GM23338 (cell line): ENCODE measurements at regions not wholly inside any gene's neighbourhood (a gene's known extent, or its start where the extent isn't known, plus 50 kb on each side); places are given as distances from the start of the nearest gene placed in this dataset.

Experiments used
- ATAC-seq: fragments of 200-7000 bp; cut with Tn5 transposase; 3 replicates; pipeline ENCODE4 v1.9.1; 2020
- DNase-seq: peaks from one replicate; pipeline ENCODE4 v3.0.0-alpha.2; 2015; ENCODE audit warnings: low spot score
- H2AFZ ChIP-seq: fragments of 200-600 bp; sonication (generic); 2 replicates; pipeline ENCODE4 v1.8.0; 2016; ENCODE audit warnings: antibody characterized with exemption, mild to moderate bottlenecking, moderate library complexity
- H3F3A ChIP-seq: fragments of 200-600 bp; sonication (generic); replicated peaks from 2 replicates; pipeline ENCODE4 v1.8.0; 2017; ENCODE audit warnings: antibody characterized with exemption, mixed run types, low read depth
- H3K27ac ChIP-seq: fragments of 200-600 bp; sonication (generic); 2 replicates; pipeline ENCODE4 v1.6.1; 2016; ENCODE audit warnings: low read depth
- H3K27me3 ChIP-seq: fragments of 200-600 bp; sonication (generic); 2 replicates; pipeline ENCODE4 v1.8.0; 2016; ENCODE audit warnings: mild to moderate bottlenecking, mixed run types, moderate library complexity; ENCODE audit not compliant: insufficient read depth
- H3K36me3 ChIP-seq: fragments of 200-600 bp; sonication (generic); 2 replicates; pipeline ENCODE4 v1.8.0; 2016; ENCODE audit warnings: mild to moderate bottlenecking; ENCODE audit not compliant: insufficient read depth
- H3K4me1 ChIP-seq: fragments of 200-600 bp; sonication (generic); 2 replicates; pipeline ENCODE4 v1.8.0; 2016; ENCODE audit warnings: mild to moderate bottlenecking, moderate library complexity; ENCODE audit not compliant: insufficient read depth
- H3K4me2 ChIP-seq: fragments of 200-600 bp; sonication (generic); 2 replicates; pipeline ENCODE4 v1.7.1; 2017; ENCODE audit warnings: mixed run types
- H3K4me3 ChIP-seq: fragments of 200-600 bp; sonication (generic); 2 replicates; pipeline ENCODE4 v1.6.1; 2016; ENCODE audit warnings: mixed run types
- H3K79me2 ChIP-seq: fragments of 200-600 bp; sonication (generic); replicated peaks from 2 replicates; pipeline ENCODE4 v1.8.0; 2017; ENCODE audit warnings: mild to moderate bottlenecking; ENCODE audit not compliant: insufficient read depth
- H3K9me2 ChIP-seq: fragments of 200-600 bp; sonication (generic); 2 replicates; pipeline ENCODE4 v1.8.0; 2017; ENCODE audit not compliant: insufficient read depth
- H4K20me1 ChIP-seq: fragments of 200-600 bp; sonication (generic); replicated peaks from 2 replicates; pipeline ENCODE4 v1.8.0; 2017; ENCODE audit warnings: mild to moderate bottlenecking; ENCODE audit not compliant: insufficient read depth
- H3K27ac Mint-ChIP-seq: 2 replicates; pipeline ENCODE4 v1.8.0; 2020; ENCODE audit warnings: inconsistent platforms, mild to moderate bottlenecking, moderate library complexity, mixed read lengths
- H3K27me3 Mint-ChIP-seq: 3 replicates; pipeline ENCODE4 v1.8.0; 2022; ENCODE audit warnings: low read depth, mild to moderate bottlenecking, moderate library complexity, mixed read lengths, inconsistent platforms; ENCODE audit not compliant: insufficient read depth, poor library complexity
- H3K36me3 Mint-ChIP-seq: 3 replicates; pipeline ENCODE4 v1.8.0; 2021; ENCODE audit warnings: low read depth, mild to moderate bottlenecking, inconsistent platforms, moderate library complexity, mixed read lengths
- H3K4me1 Mint-ChIP-seq: 3 replicates; pipeline ENCODE4 v1.8.0; 2020; ENCODE audit warnings: mild to moderate bottlenecking, inconsistent platforms, mixed read lengths
- H3K4me3 Mint-ChIP-seq: 3 replicates; pipeline ENCODE4 v1.8.0; 2021; ENCODE audit warnings: moderate library complexity, mild to moderate bottlenecking, inconsistent platforms, mixed read lengths
- H3K9me3 Mint-ChIP-seq: 3 replicates; pipeline ENCODE4 v1.8.0; 2020; ENCODE audit warnings: moderate library complexity, mild to moderate bottlenecking, inconsistent platforms, mixed read lengths
- CREB1 ChIP-seq: fragments of 250-450 bp; sonication (Bioruptor Pico); IDR thresholded peaks from 2 replicates; pipeline ENCODE4 v1.5.0; 2020; ENCODE audit warnings: low read depth, mild to moderate bottlenecking, moderate library complexity
- EZH2 ChIP-seq: fragments of 200-600 bp; sonication (generic); IDR thresholded peaks from one replicate; pipeline ENCODE4 v1.8.0; 2017; ENCODE audit warnings: antibody characterized with exemption, mild to moderate bottlenecking, low read depth; ENCODE audit not compliant: unreplicated experiment
- EZH2phosphoT487 ChIP-seq: fragments of 200-600 bp; sonication (generic); IDR thresholded peaks from one replicate; pipeline ENCODE4 v1.8.1; 2018; ENCODE audit warnings: antibody characterized with exemption; ENCODE audit not compliant: unreplicated experiment
- JUNB ChIP-seq: IDR thresholded peaks from one replicate; pipeline ENCODE4 v1.6.1; 2016; ENCODE audit warnings: antibody characterized with exemption; ENCODE audit not compliant: unreplicated experiment
- POLR2AphosphoS5 ChIP-seq: IDR thresholded peaks from 2 replicates; pipeline ENCODE4 v1.6.1; 2016; ENCODE audit warnings: antibody characterized with exemption, low read depth
- STAT1 ChIP-seq: IDR thresholded peaks from one replicate; pipeline ENCODE4 v1.6.1; 2016; ENCODE audit warnings: antibody characterized with exemption; ENCODE audit not compliant: unreplicated experiment
- ZNF331 ChIP-seq: fragments of 250-450 bp; sonication (Bioruptor Pico); IDR thresholded peaks from 2 replicates; pipeline ENCODE4 v1.5.0; 2020; ENCODE audit warnings: low read depth, mild to moderate bottlenecking, moderate library complexity
- ZNF462 ChIP-seq: fragments of 250-450 bp; sonication (Bioruptor Pico); IDR thresholded peaks from 2 replicates; pipeline ENCODE4 v1.5.0; 2020; ENCODE audit warnings: mild to moderate bottlenecking, moderate library complexity
- TF ChIP-seq, protein P1 (sequence below), 2 experiments: fragments of 200-600 bp in 1 of 2; sonication (generic) in 1 of 2; conservative IDR thresholded peaks; 2 replicates each; pipeline versions ENCODE4 v1.5.1 to v1.6.1; 2016 to 2017; ENCODE audit warnings: antibody characterized with exemption in 2 of 2, low read depth in 2 of 2, mild to moderate bottlenecking in 2 of 2, moderate library complexity in 1 of 2
- TF ChIP-seq, protein P2 (sequence below): IDR thresholded peaks from 2 replicates; pipeline ENCODE4 v1.6.1; 2016; ENCODE audit warnings: antibody characterized with exemption

- no peaks in the 10 kb centered on the region for H3K27me3 ChIP-seq
- DNase-seq = peak; percentile 61
- no peak overlapping the region for H3K4me3 ChIP-seq
- Mint-ChIP-seq H3K27me3 (no peaks in the 10 kb centered on the region), H3K27ac (no peak overlapping the region), H3K36me3 (no peaks in the 10 kb centered on the region), H3K4me1 (no peaks in the 10 kb centered on the region; the same call in 2 of the 3 replicates), H3K9me3 (peaks cover 7% of the 10 kb centered on the region; the same call in 1 of the 3 replicates), H3K4me3 (no peak overlapping the region)
- ATAC-seq = peak; percentile 48; the same call in 2 of the 3 replicates
- H2AFZ ChIP-seq = peak overlapping the region; percentile 69
- H3K27ac ChIP-seq = no peak overlapping the region
- no peaks in the 10 kb centered on the region for H3K36me3 ChIP-seq
- peaks cover 8% of the 10 kb centered on the region; the same call in 1 of the 2 replicates for H3K9me2 ChIP-seq
- TF ChIP-seq STAT1 (no peak), POLR2AphosphoS5 (no peak)
- no peak overlapping the region for H3K4me2 ChIP-seq
- no peaks in the 10 kb centered on the region for H3K79me2 ChIP-seq
- no peaks in the 10 kb centered on the region for H4K20me1 ChIP-seq
- H3F3A ChIP-seq = no peaks in the 10 kb centered on the region
- H3K4me1 ChIP-seq = 0 out of 2 replicates have a peak, but pooled peaks cover 5% of the 10 kb centered on the region
Observed at GRCh38 chr4:33467291-33467690, 2747.1 kb downstream of the PCDH7 start.

DNA sequence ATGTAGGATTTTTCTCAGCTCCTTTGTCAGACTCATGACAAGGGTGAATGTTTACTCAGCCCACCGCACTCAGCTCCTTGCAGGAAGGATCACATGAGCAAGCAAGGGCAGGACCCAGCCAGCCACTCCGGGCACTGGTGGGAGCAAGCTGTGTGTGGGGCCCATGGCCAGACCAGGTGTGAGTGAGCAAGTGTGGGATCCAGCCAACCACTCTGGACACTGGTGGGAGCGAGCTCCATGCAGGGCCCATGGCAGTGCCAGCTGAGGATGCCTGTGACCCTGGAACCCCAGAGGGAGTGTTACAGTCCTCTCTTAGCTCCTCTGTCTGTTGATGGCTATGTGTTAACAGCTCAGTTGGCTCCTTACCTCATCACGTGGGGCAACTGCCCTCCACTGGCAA lies 2750.6 kb downstream of the PCDH7 start:
- no peak overlapping the region for H2AFZ ChIP-seq
- TF ChIP-seq, protein P1, sequence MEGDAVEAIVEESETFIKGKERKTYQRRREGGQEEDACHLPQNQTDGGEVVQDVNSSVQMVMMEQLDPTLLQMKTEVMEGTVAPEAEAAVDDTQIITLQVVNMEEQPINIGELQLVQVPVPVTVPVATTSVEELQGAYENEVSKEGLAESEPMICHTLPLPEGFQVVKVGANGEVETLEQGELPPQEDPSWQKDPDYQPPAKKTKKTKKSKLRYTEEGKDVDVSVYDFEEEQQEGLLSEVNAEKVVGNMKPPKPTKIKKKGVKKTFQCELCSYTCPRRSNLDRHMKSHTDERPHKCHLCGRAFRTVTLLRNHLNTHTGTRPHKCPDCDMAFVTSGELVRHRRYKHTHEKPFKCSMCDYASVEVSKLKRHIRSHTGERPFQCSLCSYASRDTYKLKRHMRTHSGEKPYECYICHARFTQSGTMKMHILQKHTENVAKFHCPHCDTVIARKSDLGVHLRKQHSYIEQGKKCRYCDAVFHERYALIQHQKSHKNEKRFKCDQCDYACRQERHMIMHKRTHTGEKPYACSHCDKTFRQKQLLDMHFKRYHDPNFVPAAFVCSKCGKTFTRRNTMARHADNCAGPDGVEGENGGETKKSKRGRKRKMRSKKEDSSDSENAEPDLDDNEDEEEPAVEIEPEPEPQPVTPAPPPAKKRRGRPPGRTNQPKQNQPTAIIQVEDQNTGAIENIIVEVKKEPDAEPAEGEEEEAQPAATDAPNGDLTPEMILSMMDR (conservative IDR thresholded peaks at IDR 0.05; ENCODE audit: low read depth in 2 of 2) = no peak
- TF ChIP-seq JUNB = no peak
- no peak for TF ChIP-seq CREB1 (CRISPR knock-in tag)
- no peak for TF ChIP-seq POLR2AphosphoS5
- TF ChIP-seq, protein P2, sequence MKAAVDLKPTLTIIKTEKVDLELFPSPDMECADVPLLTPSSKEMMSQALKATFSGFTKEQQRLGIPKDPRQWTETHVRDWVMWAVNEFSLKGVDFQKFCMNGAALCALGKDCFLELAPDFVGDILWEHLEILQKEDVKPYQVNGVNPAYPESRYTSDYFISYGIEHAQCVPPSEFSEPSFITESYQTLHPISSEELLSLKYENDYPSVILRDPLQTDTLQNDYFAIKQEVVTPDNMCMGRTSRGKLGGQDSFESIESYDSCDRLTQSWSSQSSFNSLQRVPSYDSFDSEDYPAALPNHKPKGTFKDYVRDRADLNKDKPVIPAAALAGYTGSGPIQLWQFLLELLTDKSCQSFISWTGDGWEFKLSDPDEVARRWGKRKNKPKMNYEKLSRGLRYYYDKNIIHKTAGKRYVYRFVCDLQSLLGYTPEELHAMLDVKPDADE = no peak
- TF ChIP-seq EZH2phosphoT487 = no peak
- TF ChIP-seq ZNF331 (CRISPR knock-in tag) = no peak
- no peak for TF ChIP-seq EZH2
- TF ChIP-seq ZNF462 (CRISPR knock-in tag) = no peak

More for the DNA sequence above, 2750.6 kb downstream of the PCDH7 start:
- no peaks in the 10 kb centered on the region for H3K27me3 ChIP-seq
- H3K27ac ChIP-seq = no peak overlapping the region
- DNase-seq (no peak), ATAC-seq (no peak)
- H3K79me2 ChIP-seq = no peaks in the 10 kb centered on the region
- no peaks in the 10 kb centered on the region; the same call in 2 of the 3 replicates for H3K4me1 Mint-ChIP-seq
- H4K20me1 ChIP-seq = no peaks in the 10 kb centered on the region
- H3K27ac Mint-ChIP-seq = no peak overlapping the region
- no peaks in the 10 kb centered on the region for H3K27me3 Mint-ChIP-seq
- H3K4me2 ChIP-seq = no peak overlapping the region
- H3K36me3 ChIP-seq = no peaks in the 10 kb centered on the region
- peaks cover 7% of the 10 kb centered on the region; the same call in 1 of the 3 replicates for H3K9me3 Mint-ChIP-seq
- H3F3A ChIP-seq = no peaks in the 10 kb centered on the region
- no peaks in the 10 kb centered on the region for H3K36me3 Mint-ChIP-seq
- H3K9me2 ChIP-seq = peaks cover 4% of the 10 kb centered on the region; the same call in 1 of the 2 replicates
- no peak overlapping the region for H3K4me3 Mint-ChIP-seq
- H3K4me1 ChIP-seq = 0 out of 2 replicates have a peak, but pooled peaks cover 5% of the 10 kb centered on the region
- H3K4me3 ChIP-seq = no peak overlapping the region
